Neuron (in vitro differentiated cells): ENCODE measurements at regions not wholly inside any gene's neighbourhood (a gene's known extent, or its start where the extent isn't known, plus 50 kb on each side); places are given as distances from the start of the nearest gene placed in this dataset.
"Not testable (repeated sequence)": the region's sequence is repeated elsewhere in the genome, so short reads cannot be mapped to it uniquely, and the experiment has no call there.

Source experiments
- H2AFZ ChIP-seq: one replicate; pipeline ENCODE4 v1.6.1; 2013; ENCODE audit warnings: low read depth, mild to moderate bottlenecking, inconsistent platforms, low read length, moderate library complexity
- H3K27me3 ChIP-seq: one replicate; pipeline ENCODE4 v1.6.1; 2013; ENCODE audit warnings: low read length; ENCODE audit not compliant: insufficient read depth
- H3K36me3 ChIP-seq: one replicate; pipeline ENCODE4 v1.6.1; 2013; ENCODE audit warnings: low read length; ENCODE audit not compliant: insufficient read depth
- H3K4me1 ChIP-seq: one replicate; pipeline ENCODE4 v1.6.1; 2013; ENCODE audit warnings: low read length; ENCODE audit not compliant: insufficient read depth
- H3K4me3 ChIP-seq: 2 replicates; pipeline ENCODE4 v1.5.1; 2013; ENCODE audit warnings: mild to moderate bottlenecking, low read length, moderate library complexity
- H3K9me3 ChIP-seq: one replicate; pipeline ENCODE4 v1.6.1; 2013; ENCODE audit warnings: low read length

GRCh38 chr1:60504206-60504840 is 430.8 kb upstream of the C1orf87 start:
- Histone ChIP-seq H3K4me3 (no peak overlapping the region), H2AFZ (no peak overlapping the region), H3K27me3 (no peaks in the 10 kb centered on the region), H3K9me3 (no peaks in the 10 kb centered on the region), H3K36me3 (no peaks in the 10 kb centered on the region), H3K4me1 (no peaks in the 10 kb centered on the region)

DNA sequence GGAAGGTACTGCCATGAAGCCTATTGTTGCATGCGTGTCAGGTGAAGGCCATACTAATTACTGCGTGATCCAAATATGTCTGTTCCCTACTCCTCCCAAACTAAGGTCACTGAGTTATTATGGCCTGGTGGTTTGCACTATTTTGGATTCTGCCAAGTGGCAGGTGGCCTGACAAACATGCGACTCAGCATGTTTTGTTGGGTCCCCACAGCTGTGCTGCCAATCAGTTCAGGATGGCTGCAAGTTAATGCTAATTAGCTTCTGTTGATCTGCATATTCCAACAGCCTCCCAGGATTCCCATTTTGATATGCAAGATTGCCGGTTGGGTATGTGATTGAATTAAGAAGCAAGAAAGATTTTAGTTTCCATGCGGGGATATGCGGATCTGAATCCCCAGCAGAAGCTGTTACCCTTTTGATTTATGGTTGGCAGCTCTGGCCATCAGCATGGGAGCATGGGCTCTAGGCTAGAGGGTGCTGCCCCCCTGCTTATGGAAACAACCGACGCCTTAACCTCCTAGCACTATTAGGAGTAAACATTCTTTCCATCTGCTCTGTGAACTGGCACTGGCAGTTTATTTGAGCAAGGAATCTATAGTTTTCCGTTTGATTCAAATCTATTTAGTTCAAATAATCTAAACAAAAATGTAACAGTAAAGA is 429.8 kb upstream of the C1orf87 start:
- Histone ChIP-seq H3K4me1 (no peaks in the 10 kb centered on the region), H3K27me3 (no peaks in the 10 kb centered on the region), H2AFZ (no peak overlapping the region), H3K36me3 (no peaks in the 10 kb centered on the region), H3K4me3 (no peak overlapping the region), H3K9me3 (peaks cover 2% of the 10 kb centered on the region)

GRCh38 chr1:60502506-60502905 is 428.9 kb upstream of the C1orf87 start:
- H3K4me3 ChIP-seq: no peak overlapping the region
- no peaks in the 10 kb centered on the region for H3K27me3 ChIP-seq
- no peaks in the 10 kb centered on the region for H3K36me3 ChIP-seq
- no peaks in the 10 kb centered on the region for H3K4me1 ChIP-seq
- H3K9me3 ChIP-seq: peaks cover 2% of the 10 kb centered on the region
- H2AFZ ChIP-seq: no peak overlapping the region

DNA sequence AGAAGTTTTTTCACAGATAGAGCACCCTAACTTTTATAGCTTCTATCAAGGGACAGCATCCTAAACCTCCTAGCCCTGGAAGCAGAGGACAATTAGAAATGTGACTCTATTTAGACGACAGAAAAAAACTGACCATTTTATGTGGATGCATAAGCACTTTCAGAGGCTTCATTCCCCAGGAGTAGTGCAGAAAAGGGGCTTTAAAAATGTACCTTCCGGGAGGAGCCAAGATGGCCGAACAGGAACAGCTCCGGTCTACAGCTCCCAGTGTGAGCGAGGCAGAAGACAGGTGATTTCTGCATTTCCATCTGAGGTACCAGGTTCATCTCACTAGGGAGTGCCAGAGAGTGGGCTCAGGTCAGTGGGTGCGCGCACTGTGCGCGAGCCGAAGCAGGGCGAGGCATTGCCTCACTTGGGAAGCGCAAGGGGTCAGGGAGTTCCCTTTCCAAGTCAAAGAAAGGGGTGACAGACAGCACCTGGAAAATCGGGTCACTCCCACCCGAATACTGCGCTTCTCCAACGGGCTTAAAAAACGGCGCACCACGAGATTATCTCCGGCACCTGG is 416.4 kb upstream of the C1orf87 start:
- not testable (repeated sequence) for H3K9me3 ChIP-seq, H3K36me3 ChIP-seq, H3K27me3 ChIP-seq, H3K4me1 ChIP-seq, H3K4me3 ChIP-seq, H2AFZ ChIP-seq

DNA sequence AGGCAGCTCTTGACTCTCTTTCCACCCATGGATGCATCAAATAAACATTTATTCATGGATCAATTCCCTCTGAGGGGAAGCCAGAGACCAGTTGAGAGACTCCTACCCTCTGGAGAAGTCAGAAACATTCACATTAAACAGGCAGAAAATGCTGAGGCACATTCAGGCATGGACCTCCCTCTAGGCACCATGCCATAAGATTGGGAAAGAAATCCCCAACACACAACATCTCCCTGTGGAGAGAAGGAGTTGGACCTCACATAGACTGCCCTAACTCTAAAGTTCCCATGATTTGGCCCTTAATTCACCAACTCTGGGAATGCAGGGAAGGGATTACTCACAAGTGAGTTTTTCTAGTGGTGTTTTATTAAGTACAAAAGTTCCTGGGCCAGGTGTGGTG is 415.3 kb upstream of the C1orf87 start:
- H3K27me3 ChIP-seq: no peaks in the 10 kb centered on the region
- no peak overlapping the region for H2AFZ ChIP-seq
- no peak overlapping the region for H3K4me3 ChIP-seq
- H3K9me3 ChIP-seq: no peaks in the 10 kb centered on the region
- H3K4me1 ChIP-seq: no peaks in the 10 kb centered on the region
- no peaks in the 10 kb centered on the region for H3K36me3 ChIP-seq

GRCh38 chr1:60487565-60488345 is 414.2 kb upstream of the C1orf87 start:
- Histone ChIP-seq H3K36me3 (no peaks in the 10 kb centered on the region), H3K4me1 (peaks cover 6% of the 10 kb centered on the region), H3K4me3 (no peak overlapping the region), H2AFZ (no peak overlapping the region), H3K27me3 (no peaks in the 10 kb centered on the region), H3K9me3 (no peaks in the 10 kb centered on the region)

- Histone ChIP-seq H3K9me3 (no peaks in the 10 kb centered on the region), H3K4me3 (no peak overlapping the region), H3K27me3 (no peaks in the 10 kb centered on the region)
Observed at GRCh38 chr1:60483509-60483908, 409.9 kb upstream of the C1orf87 start.

GRCh38 chr1:60470246-60470645 is 396.7 kb upstream of the C1orf87 start:
- H3K27me3 ChIP-seq: no peaks in the 10 kb centered on the region
- no peaks in the 10 kb centered on the region for H3K9me3 ChIP-seq
- H3K36me3 ChIP-seq: no peaks in the 10 kb centered on the region
- no peaks in the 10 kb centered on the region for H3K4me1 ChIP-seq
- H3K4me3 ChIP-seq: no peak overlapping the region
- H2AFZ ChIP-seq: no peak overlapping the region

More at GRCh38 chr1:60483509-60483908, 409.9 kb upstream of the C1orf87 start:
- Histone ChIP-seq H3K4me1 (peaks cover 6% of the 10 kb centered on the region), H2AFZ (no peak overlapping the region), H3K36me3 (no peaks in the 10 kb centered on the region)

GRCh38 chr1:60463786-60464185 is 390.2 kb upstream of the C1orf87 start:
- H3K9me3 ChIP-seq: no peaks in the 10 kb centered on the region
- H3K27me3 ChIP-seq: no peaks in the 10 kb centered on the region
- H3K4me1 ChIP-seq: peaks cover 4% of the 10 kb centered on the region
- no peak overlapping the region for H2AFZ ChIP-seq
- H3K4me3 ChIP-seq: no peak overlapping the region
- H3K36me3 ChIP-seq: no peaks in the 10 kb centered on the region

- Histone ChIP-seq H3K27me3 (no peaks in the 10 kb centered on the region), H3K36me3 (no peaks in the 10 kb centered on the region), H3K9me3 (no peaks in the 10 kb centered on the region), H3K4me3 (no peak overlapping the region), H3K4me1 (peaks cover 4% of the 10 kb centered on the region), H2AFZ (no peak overlapping the region)
Observed at GRCh38 chr1:60463146-60463545, 389.6 kb upstream of the C1orf87 start.

DNA sequence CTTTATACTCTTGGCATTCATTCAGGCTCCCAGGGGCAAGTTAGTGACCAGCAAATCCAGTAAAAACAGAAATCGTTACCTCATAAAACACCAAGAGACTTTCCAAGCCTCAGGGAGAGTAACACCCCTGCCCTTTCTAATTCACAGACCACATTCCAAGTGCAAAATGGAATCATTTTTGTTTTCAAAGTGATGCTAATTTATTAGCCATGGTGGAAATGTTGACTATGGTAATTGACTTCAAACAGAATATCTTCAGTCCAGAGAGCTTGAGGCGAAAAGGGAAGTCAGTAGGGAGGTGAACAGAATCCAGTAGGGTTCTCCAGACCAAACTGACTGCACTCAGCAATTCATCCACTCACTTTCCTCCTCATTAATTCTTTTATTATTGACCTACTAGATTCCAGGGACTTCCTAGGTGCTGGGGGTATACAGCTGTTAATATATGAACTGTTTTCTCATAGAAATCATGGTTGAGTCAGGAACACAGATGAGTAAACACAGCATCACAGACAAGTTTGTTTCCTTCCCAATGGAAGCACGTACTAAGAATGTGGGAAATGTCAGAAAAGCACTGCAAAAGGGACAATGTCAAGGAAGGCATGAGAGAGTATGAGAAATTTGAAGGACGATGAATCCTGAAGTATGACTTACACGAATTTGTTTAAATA is 388.5 kb upstream of the C1orf87 start:
- Histone ChIP-seq H2AFZ (no peak overlapping the region), H3K4me1 (peaks cover 4% of the 10 kb centered on the region), H3K27me3 (no peaks in the 10 kb centered on the region), H3K36me3 (no peaks in the 10 kb centered on the region), H3K4me3 (no peak overlapping the region), H3K9me3 (no peaks in the 10 kb centered on the region)

- H3K4me1 ChIP-seq: peaks cover 4% of the 10 kb centered on the region
- H3K36me3 ChIP-seq: no peaks in the 10 kb centered on the region
- no peak overlapping the region for H3K4me3 ChIP-seq
- no peaks in the 10 kb centered on the region for H3K27me3 ChIP-seq
- H3K9me3 ChIP-seq: no peaks in the 10 kb centered on the region
- no peak overlapping the region for H2AFZ ChIP-seq
Observed at GRCh38 chr1:60458111-60458510, 384.5 kb upstream of the C1orf87 start.

DNA sequence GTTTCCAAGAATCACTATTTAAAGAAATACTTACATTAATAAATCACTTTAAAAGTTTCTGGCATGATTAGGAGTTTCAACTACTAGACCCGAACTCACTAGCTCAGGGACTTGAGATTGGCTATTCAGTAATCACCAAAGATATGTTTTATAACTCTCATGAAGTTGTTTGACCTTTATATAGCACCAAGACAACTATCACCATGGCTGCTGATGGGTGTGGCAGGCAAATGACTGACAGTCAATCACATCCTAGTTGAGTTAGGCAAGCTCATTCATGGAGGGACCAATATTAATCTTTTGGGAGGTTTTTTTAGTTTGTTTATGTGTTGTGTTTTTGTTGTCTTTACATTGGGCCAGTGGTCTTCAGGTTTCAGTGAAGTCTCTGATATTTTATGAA is 376.3 kb upstream of the C1orf87 start:
- Histone ChIP-seq H3K27me3 (no peaks in the 10 kb centered on the region), H3K36me3 (no peaks in the 10 kb centered on the region), H3K9me3 (no peaks in the 10 kb centered on the region), H2AFZ (no peak overlapping the region), H3K4me3 (no peak overlapping the region), H3K4me1 (peaks cover 4% of the 10 kb centered on the region)
